ENCODE measurements at regions not wholly inside any gene's neighbourhood (a gene's known extent, or its start where the extent isn't known, plus 50 kb on each side); places are given as distances from the start of the nearest gene placed in this dataset.

DNA sequence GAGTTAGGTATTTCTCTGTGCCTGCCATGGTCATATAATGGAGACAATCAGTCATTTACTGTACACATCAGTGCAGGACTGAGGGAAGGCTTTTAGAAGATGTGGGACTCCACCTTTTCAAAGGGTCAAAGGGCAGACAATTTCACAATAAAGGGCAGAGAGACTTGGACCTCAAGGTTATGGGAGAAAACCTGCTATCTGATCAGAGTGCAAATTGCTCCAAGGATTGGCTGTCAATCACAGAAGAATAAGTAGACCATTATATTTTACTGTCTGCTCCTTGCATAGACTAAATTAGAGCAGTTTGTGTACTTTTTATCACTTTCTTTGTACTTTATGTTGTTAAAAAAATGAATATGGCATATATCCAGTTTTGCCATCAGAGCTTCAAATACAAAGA lies 314.9 kb upstream of the ATP11B start:
- intact Hi-C loops (cut with DNase I): no loop called here
- no peak for DNase-seq

DNA sequence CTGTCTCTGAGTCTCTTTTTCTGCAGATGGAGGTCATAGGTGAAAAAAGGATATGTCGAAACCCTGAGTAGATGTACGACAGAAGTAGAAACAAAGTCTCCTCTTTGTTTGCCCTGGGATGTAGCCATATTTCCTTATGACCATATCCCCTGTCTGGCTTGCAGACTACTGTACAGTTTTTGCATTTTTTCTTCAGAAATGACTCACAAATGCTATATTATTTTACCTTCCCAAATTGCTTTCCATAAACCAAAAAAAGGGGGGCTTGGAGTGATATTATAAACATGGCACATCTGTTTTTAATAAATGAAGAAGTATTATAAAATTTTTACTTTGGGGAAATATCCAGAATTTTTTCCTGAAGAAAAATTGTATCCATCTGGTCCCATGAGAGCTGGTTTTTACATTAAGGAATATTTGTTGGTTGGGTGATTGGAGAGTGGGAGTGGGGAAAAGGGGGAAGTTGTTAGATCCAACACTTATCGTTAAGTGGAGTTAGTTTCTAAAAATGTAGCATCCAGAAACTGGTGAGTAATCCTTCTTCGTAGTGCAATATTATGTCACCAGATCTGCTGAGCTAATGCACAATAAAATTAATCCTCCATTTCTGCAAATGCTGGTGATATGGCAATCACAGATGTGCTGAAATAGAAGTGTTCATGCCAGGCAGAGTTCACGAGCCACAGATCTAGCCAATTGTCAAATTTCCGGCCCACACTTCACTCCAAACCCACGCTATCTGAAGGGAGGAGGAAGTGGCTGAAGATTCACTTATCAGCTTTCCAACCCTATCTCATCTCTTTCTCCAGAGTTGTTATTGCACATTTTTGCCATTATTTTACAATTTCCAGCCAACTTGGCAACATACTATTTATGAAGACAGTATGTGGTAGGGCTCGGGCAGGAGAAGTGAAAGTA lies 313.6 kb upstream of the ATP11B start:
- intact Hi-C loops (cut with DNase I): no loop called here
- DNase-seq: no peak

DNA sequence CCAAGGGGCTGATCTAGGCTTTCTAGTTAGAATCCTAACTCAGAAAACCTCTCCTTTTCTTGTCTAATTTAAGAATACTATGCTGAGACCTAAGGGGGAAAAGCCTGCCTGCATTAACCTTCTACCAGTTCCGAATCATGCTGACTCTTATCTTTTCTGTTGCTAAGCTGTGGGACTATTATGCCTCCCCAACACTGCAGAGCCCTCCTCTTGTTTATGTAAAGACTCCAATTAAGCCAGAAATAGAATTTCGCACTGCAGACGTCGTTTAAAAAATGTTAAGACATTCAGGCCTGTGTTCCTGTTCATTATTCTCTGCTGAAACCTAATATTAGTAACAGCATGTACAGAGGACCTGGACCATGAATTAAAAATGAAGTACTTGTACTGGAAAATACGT lies 310.6 kb upstream of the ATP11B start:
- intact Hi-C loops (cut with DNase I): no loop called here
- no peak for DNase-seq

DNA sequence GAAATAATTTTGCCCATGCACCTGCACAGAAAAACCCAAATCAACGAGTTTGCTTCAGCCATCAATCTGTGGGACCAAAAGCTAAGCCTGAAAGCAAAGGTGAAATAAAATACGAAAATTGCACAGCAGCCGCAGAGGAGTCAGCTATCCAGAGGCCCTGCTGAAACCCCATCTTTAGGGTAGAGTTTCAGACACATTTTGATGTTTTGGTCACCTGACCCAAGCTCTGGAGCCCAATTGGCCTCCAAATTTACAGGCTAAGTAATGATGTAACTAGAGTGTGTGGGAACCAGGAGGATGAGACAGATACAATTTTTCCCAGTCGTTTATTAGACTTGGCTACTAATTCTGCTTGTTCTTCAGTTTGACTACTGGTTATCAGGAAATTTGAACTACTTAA lies 308.6 kb upstream of the ATP11B start:
- DNase-seq: no peak

DNA sequence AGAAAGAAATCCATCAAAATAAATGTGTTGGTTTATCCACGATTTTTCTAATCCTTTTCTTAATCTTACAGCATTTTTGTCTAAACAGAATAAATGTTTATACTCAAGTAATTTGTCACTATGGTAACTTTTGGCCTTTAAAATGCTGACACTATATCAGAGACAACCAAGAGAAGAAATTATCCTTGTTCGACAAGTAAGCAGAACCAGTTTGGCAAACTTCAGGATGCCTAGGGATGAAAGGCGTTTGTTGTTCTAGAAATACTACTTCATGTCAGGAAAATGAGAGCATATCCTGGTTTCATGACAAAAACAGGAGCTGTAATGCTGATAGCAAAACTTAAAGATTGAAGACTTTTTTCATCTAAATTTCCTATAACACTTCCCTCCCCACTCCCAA lies 308.0 kb upstream of the ATP11B start:
- DNase-seq: no peak
- intact Hi-C loops (cut with DNase I): no loop called here

More for the DNA sequence above, 308.6 kb upstream of the ATP11B start:
- intact Hi-C loops (cut with DNase I): no loop called here

DNA sequence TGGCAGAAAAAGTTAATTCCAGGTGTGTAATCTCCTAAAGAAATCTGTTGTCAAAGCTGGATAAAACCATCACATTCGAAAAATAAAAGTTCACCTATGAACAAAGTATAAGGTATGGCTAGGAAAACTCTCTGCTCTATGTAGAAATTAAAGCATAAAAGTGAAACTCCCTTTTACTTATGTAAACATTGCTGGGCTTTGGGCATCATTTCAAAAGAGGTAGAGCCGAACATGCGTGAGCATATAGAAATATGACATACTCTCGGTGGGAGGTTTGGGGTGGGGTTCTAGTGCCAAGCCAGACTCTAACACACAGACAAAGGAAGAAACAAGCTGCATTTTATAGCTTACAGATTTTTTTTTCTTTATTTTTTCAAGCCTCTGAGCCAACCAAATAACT lies 306.8 kb upstream of the ATP11B start:
- no peak for DNase-seq
- intact Hi-C loops (cut with DNase I): no loop called here

DNA sequence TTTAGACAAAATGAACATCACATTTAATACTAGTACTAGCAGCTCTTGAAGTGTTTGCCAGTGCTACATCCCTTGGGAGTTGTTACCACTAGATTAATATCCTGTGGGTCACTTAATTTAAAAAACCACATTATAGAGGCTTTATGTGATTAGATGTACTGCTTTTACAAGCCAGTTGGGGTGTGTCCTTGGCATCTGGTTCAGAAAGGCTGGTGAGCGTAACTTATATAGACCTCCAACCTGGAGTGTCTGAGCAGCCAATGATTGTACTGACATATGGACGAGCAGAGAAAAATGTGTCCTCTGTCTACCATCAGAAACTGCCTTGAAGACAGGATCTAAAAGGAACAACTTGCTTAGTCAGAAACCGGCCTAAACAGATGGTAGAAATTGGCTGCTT lies 306.2 kb upstream of the ATP11B start:
- DNase-seq: no peak
- intact Hi-C loops (cut with DNase I): no loop called here

DNA sequence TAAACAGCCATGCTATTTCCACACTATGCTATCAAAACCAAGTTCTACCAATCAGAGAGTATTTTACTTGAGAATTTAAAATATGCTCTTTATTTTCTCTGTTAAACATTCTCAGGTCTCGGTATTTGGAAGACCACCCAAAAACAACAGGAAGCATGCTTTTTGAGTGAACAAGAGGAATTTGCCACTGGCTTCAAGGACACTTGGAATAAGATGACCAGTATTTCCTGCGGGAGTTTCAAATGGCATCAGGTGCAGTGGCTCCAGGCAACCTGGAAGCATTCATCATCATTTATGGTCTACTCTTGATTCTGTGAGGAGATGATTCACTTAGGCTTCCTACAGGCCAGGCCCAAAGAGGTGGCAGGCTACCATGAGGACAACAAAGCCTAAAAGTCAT lies 305.7 kb upstream of the ATP11B start:
- no peak for DNase-seq
- intact Hi-C loops (cut with DNase I): no loop called here

DNA sequence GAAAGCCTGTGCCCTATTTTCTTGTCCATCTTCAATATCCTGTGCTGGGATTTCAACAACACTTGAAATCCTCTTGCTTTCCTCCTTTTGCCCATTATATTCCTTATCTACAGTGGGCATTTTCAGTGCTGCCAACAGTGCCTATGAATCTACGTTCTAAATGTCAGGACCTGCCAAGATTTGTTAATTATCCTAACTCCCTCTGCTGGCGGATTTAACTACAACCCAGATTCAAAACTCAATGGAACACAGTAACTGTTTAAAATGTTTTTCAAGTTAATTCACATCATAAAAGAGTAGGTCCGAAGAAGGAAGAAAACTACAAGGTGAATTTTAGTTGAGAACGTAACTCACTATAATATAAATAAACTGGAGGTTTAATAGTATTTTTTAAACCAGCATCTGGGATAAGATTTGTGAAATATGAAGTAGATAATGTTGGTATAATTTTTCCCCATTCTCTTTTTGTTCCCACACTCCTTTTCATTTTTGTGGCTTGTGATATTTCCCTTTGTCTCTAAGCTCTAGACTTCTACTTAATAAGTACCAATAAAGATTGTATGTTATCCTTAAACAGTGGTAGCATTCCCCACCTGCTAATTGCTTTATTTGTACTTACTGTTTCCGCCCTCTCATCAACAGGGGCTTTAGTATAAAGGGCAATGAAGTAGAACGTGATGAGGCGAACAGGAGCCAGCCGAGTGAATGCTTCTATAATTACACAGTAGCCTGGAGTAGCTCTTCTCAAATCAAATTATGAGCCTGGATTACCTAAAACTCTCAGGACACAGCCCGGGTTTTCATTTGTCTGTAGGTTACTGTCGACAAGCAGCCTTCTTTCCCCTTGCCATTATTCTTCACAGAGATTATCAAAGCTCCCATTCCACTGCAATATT lies 302.5 kb upstream of the ATP11B start:
- peak in 1 of 10 donors; percentile 23 for DNase-seq
- intact Hi-C loops (cut with DNase I): loop anchor here (10.0 kb wide), 2 partner anchors 126 to 226 kb away; no protein-coding TSS in a partner anchor

DNA sequence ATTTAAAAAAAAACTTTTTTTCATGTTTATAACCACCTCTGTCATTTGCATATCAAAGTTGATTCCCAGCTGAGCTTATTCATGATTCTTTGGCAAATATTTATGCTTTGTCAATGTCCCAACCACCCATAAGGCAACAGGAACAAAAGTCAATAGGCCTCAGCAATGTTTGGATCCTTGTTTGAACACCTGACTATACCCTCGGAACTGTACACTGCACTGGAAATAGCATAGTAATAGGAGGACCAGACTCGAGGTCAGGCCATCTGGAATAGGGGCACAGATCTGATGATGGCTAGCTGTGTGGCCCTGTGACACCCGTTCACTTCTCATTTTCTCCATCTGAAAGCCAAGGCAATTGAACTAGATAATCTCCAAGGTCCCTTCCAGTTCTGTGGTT lies 301.7 kb upstream of the ATP11B start:
- intact Hi-C loops (cut with DNase I): loop anchor here (10.0 kb wide), 2 partner anchors 127 to 227 kb away; no protein-coding TSS in a partner anchor
- DNase-seq: no peak

DNA sequence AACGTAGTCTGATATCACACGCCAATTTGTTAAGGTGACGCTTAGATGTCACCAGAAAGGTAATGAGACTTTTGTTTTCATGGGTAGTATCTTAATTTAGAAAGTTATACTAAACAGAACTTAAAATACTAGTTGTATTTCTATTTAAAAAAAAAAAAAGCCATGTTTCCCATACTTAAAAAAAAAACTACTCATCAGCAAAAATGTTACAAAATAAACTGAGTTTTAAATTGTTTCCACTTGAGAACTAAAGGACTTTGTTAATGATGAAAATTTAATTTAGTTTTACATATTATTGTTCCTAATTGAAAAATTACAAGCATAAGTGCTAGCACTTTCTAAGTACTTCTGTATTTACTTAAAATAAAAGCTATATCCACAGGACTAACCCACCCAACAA lies 300.8 kb upstream of the ATP11B start:
- no peak for DNase-seq
- intact Hi-C loops (cut with DNase I): loop anchor here (10.0 kb wide), 2 partner anchors 128 to 228 kb away; no protein-coding TSS in a partner anchor

DNA sequence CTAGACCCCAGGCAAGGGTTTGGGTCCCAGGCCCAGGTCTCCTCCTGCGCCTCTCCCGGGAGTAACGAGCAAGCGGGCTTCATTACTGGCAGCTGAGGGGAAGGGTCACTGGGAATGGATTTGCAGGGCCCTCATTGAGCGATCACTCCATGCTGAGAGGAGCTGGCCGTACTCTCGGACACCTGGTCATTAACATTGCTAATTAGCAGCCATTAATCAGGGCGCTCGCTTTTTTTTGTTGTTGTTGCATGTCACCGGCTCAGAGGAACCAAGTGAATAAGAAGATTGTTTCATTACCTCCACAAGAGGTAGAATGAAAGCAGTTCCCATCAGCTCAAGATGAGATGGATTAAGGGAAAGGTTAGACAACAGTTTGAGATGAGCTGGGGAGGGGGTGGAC lies 293.0 kb upstream of the ATP11B start:
- intact Hi-C loops (cut with DNase I): no loop called here
- DNase-seq: peak in 3 of 10 donors; percentile 11 to 77 (median 14)

DNA sequence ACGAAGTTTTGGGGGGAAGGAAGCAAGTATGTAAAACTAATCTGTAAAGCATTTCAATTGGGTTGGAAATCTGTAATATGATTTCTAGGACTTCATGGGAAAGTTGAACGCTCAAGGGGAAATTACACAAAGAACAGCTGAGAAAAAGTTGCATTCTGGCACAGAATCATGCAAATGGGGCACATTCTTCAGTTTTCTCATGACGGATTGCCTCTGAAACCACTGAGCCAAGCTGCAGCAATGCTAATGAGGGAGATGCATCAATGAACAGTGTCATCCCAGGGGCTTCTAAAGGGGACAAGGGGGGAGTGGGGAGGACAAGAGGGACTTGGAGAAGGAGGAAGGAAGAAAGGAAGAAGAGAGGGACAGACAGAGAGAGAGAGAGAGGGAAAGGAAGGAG lies 291.4 kb upstream of the ATP11B start:
- intact Hi-C loops (cut with DNase I): no loop called here
- DNase-seq: no peak

DNA sequence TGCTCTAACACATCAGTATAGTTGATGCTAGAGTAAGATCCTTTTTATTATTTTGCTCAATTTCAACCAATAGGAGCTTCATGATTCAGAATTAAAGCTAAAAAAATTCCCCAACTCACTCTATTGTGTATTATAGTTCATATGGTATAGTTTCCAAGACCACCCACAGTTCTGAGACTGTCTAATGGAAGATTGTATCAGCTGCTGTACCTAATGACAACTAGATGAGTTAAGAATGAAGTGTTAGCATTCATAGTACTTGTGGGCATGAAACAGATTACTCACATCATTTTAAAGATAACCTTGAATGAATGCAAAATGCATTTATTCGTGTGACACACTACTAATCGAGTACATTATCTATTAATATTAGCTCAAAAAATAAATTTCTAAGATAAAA lies 289.9 kb upstream of the ATP11B start:
- intact Hi-C loops (cut with DNase I): no loop called here
- no peak for DNase-seq

DNA sequence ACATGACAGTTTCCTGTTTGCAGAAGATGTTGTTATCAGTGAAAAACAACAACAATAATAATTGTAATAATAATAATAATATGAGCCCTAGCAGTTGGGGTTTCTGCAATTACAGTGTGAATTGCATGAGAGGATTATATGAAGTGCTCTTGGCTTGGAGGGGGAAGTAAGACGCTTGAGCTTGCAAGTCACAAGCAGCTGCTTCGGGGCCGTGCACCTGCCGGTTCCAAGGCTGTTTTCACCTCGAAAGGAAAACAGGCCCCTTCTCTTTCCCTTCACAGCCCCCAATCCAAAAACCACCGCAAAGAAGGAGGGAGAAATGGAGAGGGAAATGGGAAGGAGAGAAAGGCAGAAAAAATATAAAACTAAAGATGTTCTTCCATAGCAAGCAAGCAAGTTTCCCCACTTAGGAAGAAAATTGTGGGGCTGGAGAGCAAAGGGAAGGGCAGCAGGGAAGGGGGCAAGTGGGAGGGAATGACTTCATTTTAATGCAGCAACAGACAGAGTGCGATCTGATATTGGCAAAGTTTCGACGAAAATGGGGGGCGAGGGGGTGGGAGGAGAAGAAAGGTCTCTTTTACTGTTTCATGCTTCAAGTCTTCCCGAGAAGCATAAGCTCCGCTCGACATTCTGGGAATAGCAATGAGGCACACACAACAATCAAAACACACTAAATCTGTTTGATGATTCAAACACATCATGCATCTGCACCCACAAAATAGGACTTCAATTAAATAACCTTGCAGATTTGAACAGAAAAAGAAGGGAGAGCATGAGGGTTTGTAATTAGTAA lies 284.2 kb upstream of the ATP11B start:
- intact Hi-C loops (cut with DNase I): no loop called here
- DNase-seq: peak in 2 of 10 donors; percentile 15 to 29

DNA sequence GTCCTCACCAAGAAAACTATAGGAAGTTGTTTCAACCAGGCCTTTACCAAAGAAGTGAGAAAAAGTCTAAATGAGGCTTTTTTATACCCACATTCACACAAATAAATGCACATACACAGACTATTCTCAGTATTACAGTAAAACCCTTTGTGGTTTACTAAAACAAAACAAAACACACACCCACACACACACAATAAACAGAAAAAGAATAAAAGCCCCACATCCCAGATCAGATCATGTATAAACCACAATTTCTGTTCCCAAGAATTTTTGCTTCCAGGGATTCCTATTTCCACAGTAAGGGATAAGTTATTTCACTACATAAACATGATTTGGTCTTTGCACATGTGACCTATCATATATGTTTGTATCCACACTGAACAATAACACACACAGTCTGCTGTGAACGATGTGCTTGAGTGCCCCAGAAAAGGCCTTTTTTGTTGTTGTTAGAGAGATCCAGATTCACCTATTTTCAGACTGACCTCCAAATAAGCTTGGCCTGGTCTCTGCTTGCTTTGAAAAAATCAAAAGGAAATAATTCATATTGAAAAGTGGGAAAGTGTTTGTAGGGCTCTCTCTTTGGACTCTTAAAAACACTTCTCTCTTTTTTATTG lies 283.4 kb upstream of the ATP11B start:
- DNase-seq: no peak
- intact Hi-C loops (cut with DNase I): no loop called here

DNA sequence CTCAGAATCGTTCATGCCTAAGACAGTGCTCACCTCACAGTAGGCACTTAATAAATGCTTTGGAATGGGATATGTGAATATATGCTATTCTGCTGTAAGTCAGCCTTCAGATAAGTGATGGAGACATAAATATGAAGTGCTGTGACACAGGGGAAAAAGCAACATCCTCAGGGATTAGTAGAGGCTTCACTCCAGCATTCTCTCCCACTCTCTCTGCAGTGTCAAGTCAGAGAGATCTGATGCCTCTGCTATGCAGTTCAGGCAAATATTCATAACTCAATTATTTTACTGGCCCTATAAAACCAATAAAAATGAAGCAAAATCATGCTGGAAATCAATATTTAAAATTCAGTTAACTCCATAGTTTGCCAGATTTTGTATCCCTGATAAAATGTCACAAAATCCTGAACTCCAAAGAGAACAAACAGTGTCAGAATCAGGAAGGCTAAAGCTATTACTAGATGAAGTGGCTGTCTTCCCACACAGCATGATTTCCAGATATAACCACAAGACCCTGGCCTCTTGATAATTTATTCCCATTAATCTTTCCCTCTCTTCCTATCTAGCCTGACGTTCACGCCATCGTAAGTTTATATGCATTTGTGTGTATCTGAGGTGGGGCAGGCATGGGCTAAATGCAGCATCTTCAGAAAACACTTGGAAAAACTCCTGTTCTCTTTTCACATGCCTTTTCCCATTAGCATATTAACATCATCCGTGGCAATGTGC lies 278.9 kb upstream of the ATP11B start:
- intact Hi-C loops (cut with DNase I): no loop called here

DNA sequence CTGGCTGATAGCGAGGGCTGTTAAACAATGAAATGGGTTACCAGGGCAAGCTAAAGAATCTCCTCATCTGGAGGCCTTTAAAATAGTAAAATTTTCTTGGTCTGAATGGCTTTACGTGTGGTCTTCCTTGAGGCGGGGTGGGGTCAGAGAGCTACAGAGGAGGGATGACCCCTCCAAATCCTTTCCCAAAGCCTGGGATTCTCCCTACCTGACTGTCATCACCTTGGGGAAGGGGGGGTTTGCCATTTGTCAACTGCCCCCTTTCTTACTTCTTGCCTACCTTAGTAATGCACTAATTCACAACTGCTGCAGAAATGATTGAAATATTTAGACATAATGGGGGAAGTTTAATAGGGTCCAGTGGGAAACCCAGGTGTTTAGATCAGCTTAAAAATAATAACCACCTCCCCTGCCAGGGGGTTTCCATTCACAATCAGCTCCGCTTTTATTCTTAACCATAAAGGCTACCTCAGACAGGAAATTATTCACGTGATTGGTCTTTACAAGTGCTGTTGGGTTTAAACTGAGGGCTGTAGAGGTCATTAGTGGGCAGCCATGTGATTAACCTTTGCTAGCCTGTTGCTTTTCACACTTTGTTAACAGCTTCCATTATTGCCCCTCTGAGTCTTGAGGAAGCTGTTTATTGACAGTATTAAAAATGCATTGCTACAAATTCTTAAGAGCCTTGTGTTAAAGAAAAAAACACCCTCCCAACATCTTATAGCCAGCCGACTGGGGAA lies 276.5 kb upstream of the ATP11B start:
- intact Hi-C loops (cut with DNase I): no loop called here
- no peak for DNase-seq

More for the DNA sequence above, 278.9 kb upstream of the ATP11B start:
- DNase-seq: no peak

DNA sequence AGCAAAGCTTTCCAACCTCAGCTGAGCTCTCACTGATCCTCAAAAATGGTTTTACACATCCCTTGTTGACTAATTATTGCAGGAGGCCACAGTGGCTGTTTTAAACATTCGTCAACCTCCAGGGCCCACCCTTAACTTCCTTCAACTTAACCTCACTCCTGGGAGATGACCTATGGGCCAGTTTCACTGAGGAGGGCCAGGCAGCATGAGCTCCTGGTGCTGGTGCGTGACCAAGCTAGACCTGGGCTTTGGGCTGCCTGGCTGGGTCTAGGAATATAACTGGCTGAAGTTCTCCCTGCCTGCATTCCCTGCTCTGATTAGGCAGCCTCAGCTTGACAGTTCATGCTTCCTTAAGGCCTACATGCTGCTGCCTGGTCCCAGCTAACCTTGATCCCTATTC lies 273.7 kb upstream of the ATP11B start:
- intact Hi-C loops (cut with DNase I): no loop called here

More for the DNA sequence above, 273.7 kb upstream of the ATP11B start:
- DNase-seq: no peak
